Mucosa of rectum (tissue), 2 donors: ENCODE measurements at regions not wholly inside any gene's neighbourhood (a gene's known extent, or its start where the extent isn't known, plus 50 kb on each side); places are given as distances from the start of the nearest gene placed in this dataset.

Source experiments
- H3K27ac ChIP-seq, 2 donors: one replicate each; pipeline ENCODE4 v1.7.0; 2013; ENCODE audit warnings: inconsistent platforms in 2 of 2, low read depth in 2 of 2, low read length in 2 of 2
- H3K27me3 ChIP-seq, 2 donors: one replicate each; pipeline ENCODE4 v1.7.0; 2013; ENCODE audit warnings: low read length in 2 of 2; ENCODE audit not compliant: control insufficient read depth in 2 of 2, insufficient read depth in 2 of 2
- H3K36me3 ChIP-seq, 2 donors: one replicate each; pipeline ENCODE4 v1.7.0; 2013; ENCODE audit warnings: low read length in 2 of 2; ENCODE audit not compliant: control insufficient read depth in 2 of 2, insufficient read depth in 2 of 2
- H3K4me1 ChIP-seq, 2 donors: one replicate each; pipeline ENCODE4 v1.7.0; 2013; ENCODE audit warnings: low read length in 2 of 2, mild to moderate bottlenecking in 1 of 2; ENCODE audit not compliant: control insufficient read depth in 2 of 2, insufficient read depth in 2 of 2
- H3K4me3 ChIP-seq, 2 donors: one replicate each; pipeline ENCODE4 v1.7.0; 2013; ENCODE audit warnings: low read length in 2 of 2
- H3K9ac ChIP-seq, 2 donors: one replicate each; pipeline ENCODE4 v1.7.0; 2013; ENCODE audit warnings: low read length in 2 of 2, low read depth in 1 of 2, mild to moderate bottlenecking in 1 of 2
- H3K9me3 ChIP-seq, 2 donors: one replicate each; pipeline ENCODE4 v1.7.0; 2013; ENCODE audit warnings: low read length in 2 of 2; ENCODE audit not compliant: control insufficient read depth in 2 of 2
- donor health status: healthy.
- donor health status: Normal muscosa, but diverticular disease.

- Histone ChIP-seq H3K27ac (no peak overlapping the region), H3K4me1 (no peaks in the 10 kb centered on the region), H3K9ac (no peak overlapping the region), H3K4me3 (peak overlapping the region in 1 of 2 donors; percentile 28), H3K36me3 (no peaks in the 10 kb centered on the region), H3K9me3 (no peaks in the 10 kb centered on the region), H3K27me3 (no peaks in the 10 kb centered on the region)
Observed at GRCh38 chr6:104623052-104623690, 236.5 kb downstream of the HACE1 start.

DNA sequence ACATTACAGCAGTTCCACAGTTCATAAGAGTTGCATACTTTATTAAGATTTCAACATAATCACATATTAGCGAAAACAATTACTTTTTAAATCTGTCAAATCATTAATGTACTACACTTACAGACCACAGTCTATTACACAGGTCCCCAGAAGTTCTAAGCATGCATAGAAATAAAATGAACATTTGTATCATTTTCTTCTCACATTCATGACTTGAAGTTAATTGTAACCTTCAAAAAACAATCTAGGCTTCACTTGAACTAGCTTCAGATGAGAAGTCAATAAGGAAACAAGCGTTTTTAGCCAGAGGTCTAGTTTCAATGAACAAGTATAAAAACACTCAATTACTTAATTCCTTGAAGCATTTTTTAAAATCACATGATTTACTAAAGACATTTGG is 238.3 kb downstream of the HACE1 start:
- H3K9ac ChIP-seq, result no peak overlapping the region
- no peak overlapping the region for H3K27ac ChIP-seq
- H3K4me3 ChIP-seq, result no peak overlapping the region
- no peaks in the 10 kb centered on the region for H3K9me3 ChIP-seq
- no peaks in the 10 kb centered on the region for H3K36me3 ChIP-seq
- no peaks in the 10 kb centered on the region for H3K4me1 ChIP-seq
- no peaks in the 10 kb centered on the region for H3K27me3 ChIP-seq

DNA sequence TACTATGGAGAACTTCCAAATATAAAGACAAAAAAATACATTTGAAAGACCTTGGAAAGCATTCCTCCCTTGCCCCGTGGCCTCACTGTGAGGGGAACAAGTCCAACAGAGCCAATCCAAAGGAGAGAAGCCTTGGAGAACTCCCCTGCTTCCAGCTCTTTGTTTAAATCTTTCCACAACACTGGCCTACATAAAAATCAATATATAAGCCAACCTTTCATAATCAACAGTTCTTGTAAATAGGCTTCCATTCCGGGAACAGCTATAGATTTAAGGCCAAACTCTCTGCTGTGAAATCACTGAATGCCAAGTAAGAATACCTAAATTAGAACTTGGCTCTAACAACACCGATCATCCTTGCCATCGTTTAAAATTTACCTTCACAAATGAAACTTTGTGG is 242.1 kb downstream of the HACE1 start:
- no peaks in the 10 kb centered on the region for H3K4me1 ChIP-seq
- H3K27ac ChIP-seq, result no peak overlapping the region
- no peaks in the 10 kb centered on the region for H3K9me3 ChIP-seq
- H3K4me3 ChIP-seq, result no peak overlapping the region
- H3K9ac ChIP-seq, result no peak overlapping the region
- H3K36me3 ChIP-seq, result no peaks in the 10 kb centered on the region
- no peaks in the 10 kb centered on the region for H3K27me3 ChIP-seq

- Histone ChIP-seq H3K4me3 (no peak overlapping the region), H3K9ac (no peak overlapping the region), H3K4me1 (no peaks in the 10 kb centered on the region), H3K27me3 (no peaks in the 10 kb centered on the region), H3K36me3 (no peaks in the 10 kb centered on the region), H3K27ac (no peak overlapping the region), H3K9me3 (no peaks in the 10 kb centered on the region)
Observed at GRCh38 chr6:104614394-104614793, 245.3 kb downstream of the HACE1 start.

DNA sequence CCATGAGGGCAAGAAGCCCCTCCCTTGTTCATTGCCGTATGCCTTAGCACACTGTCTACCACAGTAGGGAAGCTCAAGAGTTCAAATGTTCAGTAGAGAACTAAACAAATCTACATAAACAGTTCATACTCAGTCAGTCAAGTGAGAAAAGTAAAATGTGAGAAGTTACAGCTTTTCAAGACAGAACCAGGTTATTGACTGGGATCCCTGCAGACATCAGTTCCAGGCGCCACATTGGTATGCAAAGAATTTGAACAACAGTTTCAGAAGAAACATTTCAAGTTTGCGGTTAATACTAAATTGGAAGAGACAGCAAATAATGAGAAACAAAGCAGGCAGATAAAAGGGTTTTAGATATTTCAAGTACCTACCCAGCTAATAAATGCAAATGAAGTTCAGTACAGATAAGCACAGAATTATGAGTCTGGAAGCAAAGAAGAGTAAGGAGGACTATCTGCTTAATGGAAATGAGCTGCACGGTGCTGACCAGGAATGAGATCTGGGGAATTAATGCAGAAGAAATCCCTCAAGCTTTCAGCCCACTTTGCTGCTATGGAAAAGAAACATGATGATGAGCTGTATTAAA is 246.2 kb downstream of the HACE1 start:
- Histone ChIP-seq H3K36me3 (no peaks in the 10 kb centered on the region), H3K27ac (no peak overlapping the region), H3K9me3 (no peaks in the 10 kb centered on the region), H3K4me1 (no peaks in the 10 kb centered on the region), H3K9ac (no peak overlapping the region), H3K27me3 (no peaks in the 10 kb centered on the region), H3K4me3 (no peak overlapping the region)

DNA sequence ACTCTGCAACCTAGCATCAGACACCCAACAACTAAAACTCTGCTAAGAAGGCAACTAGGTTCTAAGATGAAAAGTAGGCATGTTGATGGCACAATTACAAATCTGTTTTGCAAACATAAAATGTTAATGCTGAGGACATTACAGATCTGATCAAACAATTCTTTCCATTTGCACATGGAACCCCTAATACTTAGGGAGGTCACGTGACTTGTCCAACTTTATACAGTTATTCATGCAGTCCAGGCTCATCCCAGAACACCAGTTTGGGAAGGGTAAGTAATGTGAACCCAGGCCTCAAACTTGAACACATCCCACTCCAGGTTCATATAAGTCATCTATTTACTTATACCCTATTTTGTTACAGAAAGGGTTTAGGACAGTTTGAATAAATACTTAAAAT is 247.2 kb downstream of the HACE1 start:
- H3K4me3 ChIP-seq, result no peak overlapping the region
- H3K27me3 ChIP-seq, result no peaks in the 10 kb centered on the region
- H3K9ac ChIP-seq, result no peak overlapping the region
- H3K4me1 ChIP-seq, result peaks cover 0 to 4% of the 10 kb centered on the region in 2 donors
- H3K36me3 ChIP-seq, result no peaks in the 10 kb centered on the region
- H3K9me3 ChIP-seq, result no peaks in the 10 kb centered on the region
- H3K27ac ChIP-seq, result no peak overlapping the region

- Histone ChIP-seq H3K4me3 (no peak overlapping the region), H3K9ac (no peak overlapping the region), H3K27ac (no peak overlapping the region), H3K4me1 (peaks cover 0 to 11% of the 10 kb centered on the region in 2 donors), H3K27me3 (no peaks in the 10 kb centered on the region), H3K9me3 (no peaks in the 10 kb centered on the region), H3K36me3 (no peaks in the 10 kb centered on the region)
Observed at GRCh38 chr6:104608101-104608500, 251.6 kb downstream of the HACE1 start.

- peaks cover 0 to 12% of the 10 kb centered on the region in 2 donors for H3K4me1 ChIP-seq
- no peaks in the 10 kb centered on the region for H3K27me3 ChIP-seq
- H3K27ac ChIP-seq, result no peak overlapping the region
- no peaks in the 10 kb centered on the region for H3K9me3 ChIP-seq
- no peak overlapping the region for H3K4me3 ChIP-seq
- no peaks in the 10 kb centered on the region for H3K36me3 ChIP-seq
- H3K9ac ChIP-seq, result no peak overlapping the region
Observed at GRCh38 chr6:104607501-104607900, 252.2 kb downstream of the HACE1 start.

GRCh38 chr6:104606361-104606760 is 253.4 kb downstream of the HACE1 start:
- Histone ChIP-seq H3K9ac (no peak overlapping the region), H3K27ac (no peak overlapping the region), H3K9me3 (no peaks in the 10 kb centered on the region), H3K27me3 (no peaks in the 10 kb centered on the region), H3K4me3 (no peak overlapping the region), H3K4me1 (peaks cover 0 to 12% of the 10 kb centered on the region in 2 donors), H3K36me3 (no peaks in the 10 kb centered on the region)

GRCh38 chr6:104604685-104605084 is 255.0 kb downstream of the HACE1 start:
- peaks cover 0 to 12% of the 10 kb centered on the region in 2 donors for H3K4me1 ChIP-seq
- H3K9me3 ChIP-seq, result no peaks in the 10 kb centered on the region
- H3K4me3 ChIP-seq, result no peak overlapping the region
- H3K27me3 ChIP-seq, result no peaks in the 10 kb centered on the region
- no peak overlapping the region for H3K27ac ChIP-seq
- no peaks in the 10 kb centered on the region for H3K36me3 ChIP-seq
- H3K9ac ChIP-seq, result no peak overlapping the region
